NCI-H1694 (cell line): ENCODE measurements at regions not wholly inside any gene's neighbourhood (a gene's known extent, or its start where the extent isn't known, plus 50 kb on each side); places are given as distances from the start of the nearest gene placed in this dataset.
A peak's percentile ranks its signal among the peaks of the same experiment; 100 is the strongest.

Source experiments
- DNase-seq: peaks from one replicate; lab custom pipeline; 2025; lab: John Stamatoyannopoulos, UW

GRCh38 chr2:153004627-153005026 is 286.2 kb downstream of the ARL6IP6 start:
- DNase-seq: no peak

GRCh38 chr2:152974146-152974545 is 255.7 kb downstream of the ARL6IP6 start:
- no peak for DNase-seq

- no peak for DNase-seq
Observed at GRCh38 chr2:152971685-152972084, 253.3 kb downstream of the ARL6IP6 start.

GRCh38 chr2:152962446-152962845 is 244.0 kb downstream of the ARL6IP6 start:
- DNase-seq: no peak

GRCh38 chr2:152961351-152961750 is 242.9 kb downstream of the ARL6IP6 start:
- DNase-seq: no peak

- DNase-seq: no peak
Observed at GRCh38 chr2:152950126-152950525, 231.7 kb downstream of the ARL6IP6 start.

GRCh38 chr2:152944099-152944498 is 225.7 kb downstream of the ARL6IP6 start:
- no peak for DNase-seq

- no peak for DNase-seq
Observed at GRCh38 chr2:152942940-152943440, 224.6 kb downstream of the ARL6IP6 start.

- DNase-seq: no peak
Observed at GRCh38 chr2:152930501-152930900, 212.1 kb downstream of the ARL6IP6 start.

- DNase-seq: no peak
Observed at GRCh38 chr2:152929628-152930027, 211.2 kb downstream of the ARL6IP6 start.

- DNase-seq: peak; percentile 74
Observed at GRCh38 chr2:152925547-152926448, 207.4 kb downstream of the ARL6IP6 start.

- no peak for DNase-seq
Observed at GRCh38 chr2:152924722-152925121, 206.3 kb downstream of the ARL6IP6 start.

GRCh38 chr2:152924219-152924618 is 205.8 kb downstream of the ARL6IP6 start:
- no peak for DNase-seq

GRCh38 chr2:152920846-152921245 is 202.4 kb downstream of the ARL6IP6 start:
- no peak for DNase-seq

GRCh38 chr2:152910970-152911369 is 192.6 kb downstream of the ARL6IP6 start:
- DNase-seq: no peak

GRCh38 chr2:152907046-152907445 is 188.6 kb downstream of the ARL6IP6 start:
- no peak for DNase-seq

- DNase-seq: no peak
Observed at GRCh38 chr2:152894051-152894450, 175.6 kb downstream of the ARL6IP6 start.

GRCh38 chr2:152890736-152891135 is 172.3 kb downstream of the ARL6IP6 start:
- DNase-seq: no peak

GRCh38 chr2:152883951-152884487 is 165.6 kb downstream of the ARL6IP6 start:
- DNase-seq: no peak

- DNase-seq: no peak
Observed at GRCh38 chr2:152881527-152881926, 163.1 kb downstream of the ARL6IP6 start.

GRCh38 chr2:152879275-152879674 is 160.9 kb downstream of the ARL6IP6 start:
- no peak for DNase-seq

- DNase-seq: no peak
Observed at GRCh38 chr2:152875701-152876695, 157.6 kb downstream of the ARL6IP6 start.
